BLaER1 (cell line): ENCODE measurements at regions not wholly inside any gene's neighbourhood (a gene's known extent, or its start where the extent isn't known, plus 50 kb on each side); places are given as distances from the start of the nearest gene placed in this dataset.

Source experiments
- H3K27ac ChIP-seq: shearing (Covaris generic); formaldehyde crosslinking; 2 replicates; pipeline ENCODE4 v1.8.1; 2022
- H3K27me3 ChIP-seq: shearing (Covaris generic); formaldehyde crosslinking; 2 replicates; pipeline ENCODE4 v1.8.1; 2022
- H3K36me3 ChIP-seq: shearing (Covaris generic); formaldehyde crosslinking; 2 replicates; pipeline ENCODE4 v1.8.1; 2022
- H3K4me1 ChIP-seq: shearing (Covaris generic); formaldehyde crosslinking; 2 replicates; pipeline ENCODE4 v1.8.1; 2022
- H3K4me2 ChIP-seq: shearing (Covaris generic); formaldehyde crosslinking; 2 replicates; pipeline ENCODE4 v1.8.1; 2022
- H3K4me3 ChIP-seq: shearing (Covaris generic); formaldehyde crosslinking; 2 replicates; pipeline ENCODE4 v1.8.1; 2022
- H3K9ac ChIP-seq: shearing (Covaris generic); formaldehyde crosslinking; 2 replicates; pipeline ENCODE4 v1.8.1; 2022
- H3K9me3 ChIP-seq: shearing (Covaris generic); formaldehyde crosslinking; 2 replicates; pipeline ENCODE4 v1.8.1; 2022
- H4K20me1 ChIP-seq: shearing (Covaris generic); formaldehyde crosslinking; 2 replicates; pipeline ENCODE4 v1.8.1; 2022
- Cebpa-rat ChIP-seq: shearing (Covaris generic); IDR thresholded peaks from 2 replicates; pipeline ENCODE4 v1.8.1; 2022

DNA sequence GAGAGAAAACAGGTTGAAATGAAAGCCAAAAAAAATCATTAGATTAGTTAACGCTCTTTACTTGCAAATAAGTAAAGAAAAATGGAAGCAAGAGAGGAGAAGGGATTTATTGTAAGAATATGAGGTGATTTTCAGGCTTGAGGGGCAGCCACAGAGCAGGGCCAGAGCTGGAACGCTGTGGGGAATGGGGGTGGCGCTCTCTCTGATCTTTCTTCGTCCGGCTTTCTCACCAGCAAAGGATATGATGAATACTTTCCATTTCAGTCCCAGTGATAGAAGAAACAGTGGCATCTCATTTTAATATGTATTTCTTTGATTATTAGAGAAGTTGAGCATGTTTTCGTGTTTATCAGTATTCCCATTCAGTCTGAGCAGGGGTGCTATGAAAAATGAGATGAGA is 112.2 kb downstream of the SKIDA1 start:
- Histone ChIP-seq H4K20me1 (no peaks in the 10 kb centered on the region), H3K9me3 (peaks cover 4% of the 10 kb centered on the region; the same call in 1 of the 2 replicates), H3K4me1 (no peaks in the 10 kb centered on the region), H3K4me3 (no peak overlapping the region), H3K27ac (no peak overlapping the region), H3K36me3 (no peaks in the 10 kb centered on the region), H3K4me2 (no peak overlapping the region), H3K9ac (no peak overlapping the region), H3K27me3 (no peaks in the 10 kb centered on the region)
- no peak for TF ChIP-seq Cebpa-rat

DNA sequence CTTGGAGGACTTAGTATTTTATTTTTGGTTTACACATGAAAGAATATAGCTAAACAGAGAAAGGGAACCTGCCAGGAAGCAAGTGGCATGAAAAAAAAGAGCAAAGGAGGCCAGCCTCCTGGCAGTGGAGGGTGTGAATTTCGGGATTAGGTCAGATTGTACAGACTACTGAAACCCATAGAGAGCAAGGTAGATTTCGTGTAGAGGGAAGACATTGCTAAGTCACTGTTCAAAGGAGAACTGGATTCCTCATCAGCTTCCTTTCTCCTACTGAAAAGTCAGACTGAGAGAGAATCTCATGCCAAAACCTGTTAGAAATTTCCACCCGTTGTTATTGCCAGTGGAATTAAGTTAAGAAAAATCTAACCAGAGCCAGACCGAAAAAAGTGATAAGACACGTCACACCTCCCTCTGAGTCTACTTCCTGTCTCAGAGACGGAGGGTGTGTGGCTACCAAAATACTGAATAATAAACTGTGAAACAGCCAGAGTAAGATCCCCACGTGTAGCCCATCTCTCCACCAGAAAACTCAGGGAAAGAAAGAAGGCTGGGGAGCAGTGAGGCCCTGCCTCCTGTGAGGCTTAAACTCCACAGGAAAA is 118.8 kb downstream of the SKIDA1 start:
- H3K27me3 ChIP-seq: no peaks in the 10 kb centered on the region
- no peaks in the 10 kb centered on the region for H3K36me3 ChIP-seq
- no peak overlapping the region for H3K4me2 ChIP-seq
- no peak for TF ChIP-seq Cebpa-rat
- no peak overlapping the region for H3K27ac ChIP-seq
- H4K20me1 ChIP-seq: no peaks in the 10 kb centered on the region
- H3K4me3 ChIP-seq: no peak overlapping the region
- H3K9ac ChIP-seq: no peak overlapping the region
- peaks cover 5% of the 10 kb centered on the region; the same call in 1 of the 2 replicates for H3K4me1 ChIP-seq
- H3K9me3 ChIP-seq: no peaks in the 10 kb centered on the region

DNA sequence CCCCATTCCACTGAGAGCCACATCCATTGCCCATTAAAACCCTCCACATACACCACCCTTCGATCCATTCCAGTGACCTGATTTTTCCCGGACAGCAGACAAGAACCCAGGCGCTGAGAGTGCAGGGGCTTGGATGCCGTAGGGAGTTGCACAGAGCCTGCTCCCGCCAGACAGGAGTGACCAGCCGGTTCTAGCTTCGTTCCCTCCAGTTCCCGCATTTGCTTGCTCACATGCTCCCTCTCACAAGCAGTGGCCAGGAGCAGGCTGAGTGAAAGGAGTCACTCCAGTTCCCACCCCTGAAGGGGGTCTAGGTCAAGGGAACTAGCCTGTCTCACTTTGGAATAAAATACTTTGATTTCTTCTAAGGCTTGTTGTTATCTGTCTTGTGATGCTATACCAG is 119.5 kb downstream of the SKIDA1 start:
- no peak for TF ChIP-seq Cebpa-rat
- H4K20me1 ChIP-seq: no peaks in the 10 kb centered on the region
- H3K4me3 ChIP-seq: no peak overlapping the region
- no peak overlapping the region for H3K4me2 ChIP-seq
- H3K9ac ChIP-seq: no peak overlapping the region
- no peaks in the 10 kb centered on the region for H3K27me3 ChIP-seq
- no peak overlapping the region for H3K27ac ChIP-seq
- H3K9me3 ChIP-seq: no peaks in the 10 kb centered on the region
- H3K4me1 ChIP-seq: peaks cover 5% of the 10 kb centered on the region; the same call in 1 of the 2 replicates
- no peaks in the 10 kb centered on the region for H3K36me3 ChIP-seq

DNA sequence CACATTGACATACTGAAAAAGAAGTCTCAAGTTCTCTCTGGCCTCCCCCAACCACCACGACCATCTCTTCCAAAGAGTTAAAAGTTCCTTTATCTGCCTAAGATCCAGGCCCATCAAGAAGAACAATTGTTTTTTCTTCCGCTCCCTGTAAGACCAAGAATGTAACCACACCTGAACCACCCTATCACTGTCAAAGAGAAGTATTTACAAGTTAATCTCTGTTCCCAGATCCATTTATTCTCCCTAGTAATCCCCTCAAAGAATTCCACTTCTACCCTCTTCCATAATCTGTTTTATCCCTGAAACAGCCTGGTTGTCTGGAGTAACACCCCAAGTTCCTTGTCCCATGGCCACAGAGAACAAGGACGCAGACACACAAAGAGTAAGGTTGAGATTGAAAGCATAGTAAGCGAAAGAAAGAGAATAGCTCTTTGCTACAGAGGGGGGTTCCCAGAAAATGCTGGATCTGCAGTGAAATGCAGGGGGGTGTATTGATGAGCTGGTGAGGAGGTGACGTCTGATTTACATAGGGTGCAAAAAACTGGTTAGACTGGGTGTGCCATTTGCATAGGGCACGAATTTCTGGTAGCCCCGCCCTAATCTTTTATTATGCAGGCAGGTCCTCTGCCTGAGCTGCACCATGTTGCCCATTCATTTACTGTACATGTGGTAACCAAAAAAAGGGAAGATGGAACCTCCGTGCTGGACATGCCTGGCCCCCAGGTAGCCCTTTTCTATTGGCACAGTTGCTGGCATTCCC is 122.0 kb downstream of the SKIDA1 start:
- Histone ChIP-seq H3K9ac (no peak overlapping the region), H3K4me2 (no peak overlapping the region), H3K27me3 (no peaks in the 10 kb centered on the region), H3K9me3 (no peaks in the 10 kb centered on the region), H3K4me1 (peaks cover 5% of the 10 kb centered on the region; the same call in 1 of the 2 replicates), H3K36me3 (no peaks in the 10 kb centered on the region), H4K20me1 (no peaks in the 10 kb centered on the region), H3K27ac (no peak overlapping the region), H3K4me3 (no peak overlapping the region)
- no peak for TF ChIP-seq Cebpa-rat

DNA sequence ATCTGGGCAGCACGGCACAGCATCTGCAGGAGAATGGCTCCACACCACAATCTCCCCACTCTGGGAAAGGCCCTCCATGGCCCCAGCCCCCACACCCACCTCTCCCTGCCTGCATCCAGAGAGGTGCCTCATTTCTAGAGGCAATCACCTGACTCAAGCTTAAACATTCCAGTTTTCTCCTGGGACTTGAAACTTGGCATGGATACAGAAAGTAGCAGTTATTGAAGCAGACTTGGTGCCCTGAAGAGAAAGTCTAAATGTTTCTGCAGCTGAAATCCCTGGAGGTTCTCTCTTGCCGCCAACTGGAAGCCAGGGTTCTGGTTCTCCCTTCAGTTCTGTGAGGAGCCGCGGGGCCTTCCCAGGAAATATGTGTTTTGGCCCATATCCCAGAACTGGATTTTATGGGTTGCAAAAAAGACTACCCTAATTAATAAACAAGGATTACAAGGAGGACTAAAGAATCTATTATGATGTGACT is 122.8 kb downstream of the SKIDA1 start:
- H3K9ac ChIP-seq: no peak overlapping the region
- H3K4me1 ChIP-seq: peaks cover 5% of the 10 kb centered on the region; the same call in 1 of the 2 replicates
- H3K9me3 ChIP-seq: no peaks in the 10 kb centered on the region
- H3K36me3 ChIP-seq: no peaks in the 10 kb centered on the region
- TF ChIP-seq Cebpa-rat: no peak
- no peak overlapping the region for H3K4me3 ChIP-seq
- H4K20me1 ChIP-seq: no peaks in the 10 kb centered on the region
- no peak overlapping the region for H3K27ac ChIP-seq
- H3K4me2 ChIP-seq: no peak overlapping the region
- H3K27me3 ChIP-seq: no peaks in the 10 kb centered on the region

DNA sequence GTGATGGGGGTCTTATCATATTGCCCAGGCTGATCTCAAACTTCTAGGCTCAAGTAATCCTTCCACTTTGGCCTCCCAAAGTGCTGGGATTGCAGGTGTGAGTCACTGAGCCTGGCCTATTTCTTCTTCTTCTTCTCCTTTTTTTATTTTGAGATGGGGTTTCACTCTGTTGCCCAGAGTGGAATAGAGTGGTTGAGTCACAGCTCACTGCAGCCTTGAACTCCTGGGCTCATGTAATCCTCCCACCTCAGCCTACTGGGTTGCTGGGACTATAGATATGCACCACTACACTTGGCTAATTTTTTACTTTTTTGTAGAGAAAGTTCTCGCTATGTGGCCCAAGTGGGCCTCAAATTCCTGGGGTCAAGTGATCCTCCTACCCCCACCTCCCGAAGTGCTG is 124.3 kb downstream of the SKIDA1 start:
- no peak for TF ChIP-seq Cebpa-rat
- H3K27ac ChIP-seq: no peak overlapping the region

DNA sequence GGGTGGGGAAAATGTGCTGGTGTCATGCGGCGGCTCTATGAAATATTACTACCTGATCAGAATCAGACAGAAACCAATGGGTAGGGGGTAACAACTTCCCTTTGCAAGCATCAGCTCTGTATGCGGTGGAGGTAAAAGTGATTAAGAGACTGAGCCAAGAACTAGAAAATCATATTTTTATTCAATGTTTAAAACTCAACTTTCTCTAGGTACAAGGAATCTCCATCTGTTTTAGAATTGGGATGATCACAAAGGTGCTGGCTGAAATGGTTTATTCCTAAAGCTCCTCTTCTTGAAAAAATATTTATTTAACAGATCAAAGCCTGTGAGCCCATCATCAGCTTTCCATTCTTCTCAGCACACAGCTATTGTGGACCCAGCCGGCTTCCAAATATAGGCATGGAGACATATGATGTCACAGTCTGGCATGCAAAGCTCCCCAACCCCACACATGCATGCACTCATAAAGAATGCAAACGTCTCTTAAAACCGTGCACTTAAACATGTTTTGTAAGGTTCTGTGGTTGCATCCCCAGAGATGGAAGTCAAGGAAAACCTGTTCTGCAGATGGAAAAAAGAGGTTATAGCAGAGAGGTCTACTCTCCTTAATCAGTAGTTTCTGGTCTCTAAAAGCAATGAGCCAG is 126.0 kb downstream of the SKIDA1 start:
- H3K36me3 ChIP-seq: no peaks in the 10 kb centered on the region
- H3K27me3 ChIP-seq: no peaks in the 10 kb centered on the region
- H3K4me3 ChIP-seq: no peak overlapping the region
- H3K9me3 ChIP-seq: peaks cover 3% of the 10 kb centered on the region; the same call in 1 of the 2 replicates
- no peak for TF ChIP-seq Cebpa-rat
- no peak overlapping the region for H3K9ac ChIP-seq
- no peaks in the 10 kb centered on the region for H4K20me1 ChIP-seq
- H3K4me1 ChIP-seq: peaks cover 5% of the 10 kb centered on the region; the same call in 1 of the 2 replicates
- no peak overlapping the region for H3K27ac ChIP-seq
- H3K4me2 ChIP-seq: no peak overlapping the region

More for the DNA sequence above, 124.3 kb downstream of the SKIDA1 start:
- H3K4me1 ChIP-seq: peaks cover 5% of the 10 kb centered on the region; the same call in 1 of the 2 replicates
- H3K27me3 ChIP-seq: no peaks in the 10 kb centered on the region
- no peak overlapping the region for H3K4me3 ChIP-seq
- H4K20me1 ChIP-seq: no peaks in the 10 kb centered on the region
- H3K9ac ChIP-seq: no peak overlapping the region
- H3K36me3 ChIP-seq: no peaks in the 10 kb centered on the region
- H3K9me3 ChIP-seq: no peaks in the 10 kb centered on the region
- H3K4me2 ChIP-seq: no peak overlapping the region

DNA sequence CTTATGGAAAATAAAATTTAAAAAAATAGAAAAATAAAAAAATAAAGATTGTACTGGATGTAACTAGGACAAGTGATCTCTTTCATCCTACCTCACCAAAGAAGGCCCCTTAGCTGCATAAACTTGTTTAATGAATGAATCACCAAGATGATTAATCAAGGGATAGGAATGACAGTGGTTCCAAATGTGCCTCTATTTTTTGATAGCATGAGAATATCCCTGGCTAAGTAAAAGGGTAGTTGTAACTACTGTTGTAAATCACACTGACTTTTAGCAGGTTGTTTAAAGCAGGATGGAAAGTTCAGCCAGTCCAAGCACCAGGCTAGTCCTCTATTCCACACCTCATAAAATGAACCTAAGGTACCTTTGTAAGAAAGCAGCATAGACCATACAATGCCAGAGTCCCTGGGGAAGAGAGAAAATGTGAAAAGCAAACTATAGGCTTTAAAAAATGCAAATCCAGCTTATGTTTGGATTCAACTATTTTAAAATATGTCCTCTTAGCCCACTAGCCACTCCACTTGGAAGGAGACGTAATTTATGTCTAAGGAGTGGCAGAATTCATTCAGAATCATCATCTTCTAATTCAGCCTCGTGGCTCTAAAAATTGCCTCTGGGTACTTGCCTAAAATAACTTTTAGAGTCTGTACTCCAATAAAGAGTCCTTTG is 126.8 kb downstream of the SKIDA1 start:
- Histone ChIP-seq H3K9ac (no peak overlapping the region), H3K27me3 (no peaks in the 10 kb centered on the region), H4K20me1 (no peaks in the 10 kb centered on the region), H3K27ac (no peak overlapping the region), H3K36me3 (no peaks in the 10 kb centered on the region), H3K9me3 (peaks cover 3% of the 10 kb centered on the region; the same call in 1 of the 2 replicates), H3K4me3 (no peak overlapping the region), H3K4me2 (no peak overlapping the region), H3K4me1 (peaks cover 5% of the 10 kb centered on the region; the same call in 1 of the 2 replicates)
- no peak for TF ChIP-seq Cebpa-rat

DNA sequence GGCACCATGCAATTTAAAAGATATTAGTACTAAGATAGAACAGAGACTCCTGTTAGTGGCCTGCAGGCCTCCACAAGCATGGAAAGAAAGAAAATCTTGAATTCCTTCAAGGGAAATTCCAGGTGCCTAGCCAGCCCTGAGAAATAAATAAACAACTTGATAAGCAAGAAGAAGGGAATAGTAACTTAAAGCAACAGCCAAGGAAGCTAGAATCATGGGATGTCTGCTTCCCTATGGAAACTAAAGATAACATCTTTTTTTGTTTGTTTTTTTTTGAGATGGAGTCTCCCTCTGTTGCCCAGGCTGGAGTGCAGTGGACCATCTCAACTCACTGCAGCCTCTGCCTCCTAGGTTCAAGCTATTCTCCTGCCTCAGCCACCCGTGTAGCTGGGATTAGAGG is 128.6 kb downstream of the SKIDA1 start:
- H3K27me3 ChIP-seq: no peaks in the 10 kb centered on the region
- no peaks in the 10 kb centered on the region for H3K36me3 ChIP-seq
- H3K27ac ChIP-seq: no peak overlapping the region
- peaks cover 3% of the 10 kb centered on the region; the same call in 1 of the 2 replicates for H3K9me3 ChIP-seq
- H3K4me3 ChIP-seq: no peak overlapping the region
- H3K4me2 ChIP-seq: no peak overlapping the region
- no peak overlapping the region for H3K9ac ChIP-seq
- H3K4me1 ChIP-seq: no peaks in the 10 kb centered on the region
- TF ChIP-seq Cebpa-rat: no peak
- H4K20me1 ChIP-seq: no peaks in the 10 kb centered on the region
